Keratinocyte (primary cell): ENCODE measurements at regions not wholly inside any gene's neighbourhood (a gene's known extent, or its start where the extent isn't known, plus 50 kb on each side); places are given as distances from the start of the nearest gene placed in this dataset.
"Not testable (repeated sequence)": the region's sequence is repeated elsewhere in the genome, so short reads cannot be mapped to it uniquely, and the experiment has no call there.

Source experiments
- EZH2 ChIP-seq: IDR thresholded peaks from one replicate; pipeline ENCODE4 v1.6.1; 2012; ENCODE audit warnings: inconsistent platforms, mild to moderate bottlenecking, low read length, moderate library complexity
- TF ChIP-seq, protein P1 (sequence below), 3 experiments: IDR thresholded peaks in 1 of 3; conservative IDR thresholded peaks in 1 of 3; optimal IDR thresholded peaks in 1 of 3; 2 replicates in 2 of 3; 3 replicates in 1 of 3; pipeline versions ENCODE3 to v1.5.1; 2011; ENCODE audit warnings: low read length in 3 of 3, mild to moderate bottlenecking in 3 of 3, moderate library complexity in 2 of 3, control low read depth in 1 of 3, inconsistent platforms in 1 of 3; ENCODE audit not compliant: insufficient read depth in 2 of 3; ENCODE audit errors: extremely low read depth in 1 of 3

DNA sequence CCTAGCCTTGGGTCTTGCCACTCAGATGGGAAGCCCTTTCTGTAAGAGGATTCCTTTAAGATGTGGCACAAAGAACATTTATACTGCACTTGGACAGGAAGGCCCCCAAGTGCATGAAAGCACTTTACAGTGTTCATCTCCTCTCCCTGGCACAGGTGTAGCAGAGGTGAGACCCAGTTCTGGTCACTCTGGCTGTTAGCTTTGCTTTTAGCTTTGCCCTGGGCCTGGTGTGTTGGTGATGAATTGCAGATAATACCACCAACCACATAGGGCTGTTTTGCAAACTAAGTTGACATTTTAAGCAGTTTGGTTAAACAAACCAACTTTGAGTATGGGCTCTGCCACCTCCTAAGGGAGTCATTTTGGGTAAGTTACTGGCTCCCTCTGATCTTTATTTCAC lies 296.3 kb downstream of the BCL2L11 start:
- TF ChIP-seq, protein P1, sequence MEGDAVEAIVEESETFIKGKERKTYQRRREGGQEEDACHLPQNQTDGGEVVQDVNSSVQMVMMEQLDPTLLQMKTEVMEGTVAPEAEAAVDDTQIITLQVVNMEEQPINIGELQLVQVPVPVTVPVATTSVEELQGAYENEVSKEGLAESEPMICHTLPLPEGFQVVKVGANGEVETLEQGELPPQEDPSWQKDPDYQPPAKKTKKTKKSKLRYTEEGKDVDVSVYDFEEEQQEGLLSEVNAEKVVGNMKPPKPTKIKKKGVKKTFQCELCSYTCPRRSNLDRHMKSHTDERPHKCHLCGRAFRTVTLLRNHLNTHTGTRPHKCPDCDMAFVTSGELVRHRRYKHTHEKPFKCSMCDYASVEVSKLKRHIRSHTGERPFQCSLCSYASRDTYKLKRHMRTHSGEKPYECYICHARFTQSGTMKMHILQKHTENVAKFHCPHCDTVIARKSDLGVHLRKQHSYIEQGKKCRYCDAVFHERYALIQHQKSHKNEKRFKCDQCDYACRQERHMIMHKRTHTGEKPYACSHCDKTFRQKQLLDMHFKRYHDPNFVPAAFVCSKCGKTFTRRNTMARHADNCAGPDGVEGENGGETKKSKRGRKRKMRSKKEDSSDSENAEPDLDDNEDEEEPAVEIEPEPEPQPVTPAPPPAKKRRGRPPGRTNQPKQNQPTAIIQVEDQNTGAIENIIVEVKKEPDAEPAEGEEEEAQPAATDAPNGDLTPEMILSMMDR (optimal IDR thresholded peaks at IDR 0.05 in 1 of 3, IDR thresholded peaks at IDR 0.05 in 1 of 3, conservative IDR thresholded peaks at IDR 0.05 in 1 of 3; ENCODE audit: extremely low read depth in 1 of 3, insufficient read depth in 2 of 3, low read length in 3 of 3), result not testable (repeated sequence)
- TF ChIP-seq EZH2, result not testable (repeated sequence)
